Head of caudate nucleus (tissue), 42 donors: ENCODE measurements at regions not wholly inside any gene's neighbourhood (a gene's known extent, or its start where the extent isn't known, plus 50 kb on each side); places are given as distances from the start of the nearest gene placed in this dataset.

Experiments
- DNase-seq, 42 donors: peaks; one replicate each; pipeline versions ENCODE4 v3.0.0 to v3.0.0-alpha.2; 2020 to 2021; ENCODE audit warnings: mixed read lengths in 7 of 42
- intact Hi-C: fragments of 100-400 bp; cut with DNase I; formaldehyde crosslinking; loops from one replicate; pipeline ENCODE4 v1.15.0; 2022

DNA sequence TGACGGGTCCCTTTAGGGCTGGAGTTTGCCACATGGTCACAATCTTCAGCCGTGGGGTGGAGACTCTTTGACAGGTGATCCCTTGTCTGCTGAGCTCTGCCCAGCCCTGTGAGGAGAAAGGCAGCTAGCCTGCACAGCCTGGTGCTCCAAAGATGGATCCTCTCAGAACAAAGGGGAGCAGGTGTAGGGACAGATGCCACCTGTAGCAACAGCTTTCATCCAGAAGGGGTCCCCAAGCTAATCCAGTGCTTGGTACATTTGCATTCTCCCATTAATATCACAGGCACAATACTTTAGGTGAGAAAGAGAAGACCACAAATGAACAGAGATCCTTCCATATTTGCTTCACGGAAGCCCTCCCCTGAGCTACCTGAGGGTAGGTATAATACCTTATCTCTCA lies 93.2 kb downstream of the CCDC185 start:
- DNase-seq, result no peak
- intact Hi-C loops, result no loop called here

DNA sequence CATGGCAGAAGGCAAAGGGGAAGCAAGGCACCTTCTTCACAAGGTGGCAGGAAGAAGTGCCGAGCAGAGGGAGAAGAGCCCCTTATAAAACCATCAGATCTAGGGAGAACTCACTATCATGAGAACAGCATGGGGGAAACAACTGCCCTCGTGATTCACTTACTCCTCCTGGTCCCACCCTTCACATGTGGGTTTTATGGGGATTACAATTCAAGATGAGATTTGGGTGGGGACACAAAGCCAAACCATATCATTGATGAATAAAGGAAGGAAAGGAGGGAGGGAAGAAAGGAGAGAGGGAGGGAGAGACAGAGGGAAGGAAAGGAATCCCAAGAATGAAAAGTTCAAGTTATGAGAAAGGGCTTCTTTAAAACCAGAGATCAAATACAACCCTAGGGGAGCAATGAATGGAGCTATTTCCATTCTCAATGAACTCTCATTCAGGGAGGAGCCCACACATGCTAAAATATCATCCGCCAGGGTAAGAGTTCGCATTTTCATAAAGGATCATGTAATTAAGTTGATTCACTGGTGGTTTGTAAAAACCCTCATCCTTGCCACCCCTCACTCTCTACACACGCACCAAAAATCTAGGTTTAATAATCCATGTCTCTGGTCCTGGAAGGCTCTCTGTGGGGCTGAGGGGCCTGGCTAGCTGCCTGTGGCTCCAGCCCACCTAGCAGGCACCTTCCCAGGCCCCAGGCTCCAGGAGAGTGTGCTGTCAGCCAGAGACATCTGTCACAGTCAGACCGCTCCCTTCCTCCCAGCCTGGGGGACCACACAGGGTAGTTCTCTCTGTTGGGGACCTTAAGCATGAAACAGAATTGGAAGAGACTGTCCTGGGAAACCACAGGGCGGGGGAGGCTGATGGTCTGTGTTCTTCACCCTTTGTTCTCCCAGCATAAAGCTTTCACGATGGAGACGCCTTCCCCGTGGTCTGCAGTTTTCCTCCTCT lies 94.0 kb downstream of the CCDC185 start:
- intact Hi-C loops, result no loop called here
- DNase-seq, result no peak

GRCh38 chr1:223487887-223488259 lies 94.7 kb downstream of the CCDC185 start:
- DNase-seq, result no peak
- intact Hi-C loops, result no loop called here

DNA sequence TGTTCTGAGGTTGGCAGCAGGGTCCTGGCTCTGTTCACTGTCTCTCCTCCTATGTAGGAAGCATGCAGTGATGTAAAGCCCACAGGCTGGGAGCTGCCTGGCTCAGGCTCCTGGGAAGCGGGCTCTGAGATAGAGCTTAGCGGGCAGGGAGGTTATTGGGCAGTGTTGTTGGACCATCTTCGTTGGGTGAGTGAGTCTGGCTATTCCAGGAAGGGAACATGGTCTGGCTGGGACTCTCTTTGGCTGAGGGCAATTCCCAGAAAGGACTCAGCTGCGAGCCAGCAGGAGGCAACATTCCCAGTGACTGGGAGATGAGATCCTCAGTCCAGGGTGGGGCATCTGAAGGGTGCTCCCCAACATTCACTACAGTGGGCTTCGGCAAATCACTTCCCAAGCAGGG lies 96.2 kb downstream of the CCDC185 start:
- intact Hi-C loops, result no loop called here

DNA sequence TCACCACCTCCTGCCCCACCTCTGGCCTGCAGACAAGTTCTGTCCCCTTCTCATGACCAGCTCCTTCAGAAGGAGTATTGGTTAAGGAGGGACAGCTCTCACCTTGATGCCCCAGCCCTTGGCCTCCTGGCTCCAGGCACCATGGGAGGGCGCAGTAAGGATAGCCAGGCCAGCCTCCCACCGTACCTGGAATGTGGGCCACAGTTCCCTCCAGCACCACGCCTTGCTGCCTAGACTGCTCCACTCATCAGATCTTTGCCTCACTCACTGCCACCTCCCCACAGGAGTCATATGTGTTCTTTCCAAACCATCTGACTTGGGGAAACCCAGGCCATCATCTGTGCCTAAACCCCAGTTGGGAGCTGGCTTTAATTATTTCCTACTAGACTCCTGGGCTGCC lies 97.0 kb downstream of the CCDC185 start:
- DNase-seq, result no peak
- intact Hi-C loops, result no loop called here

More for the DNA sequence above, 96.2 kb downstream of the CCDC185 start:
- no peak for DNase-seq
